ENCODE measurements at regions not wholly inside any gene's neighbourhood (a gene's known extent, or its start where the extent isn't known, plus 50 kb on each side); places are given as distances from the start of the nearest gene placed in this dataset.
"Not testable (repeated sequence)": the region's sequence is repeated elsewhere in the genome, so short reads cannot be mapped to it uniquely, and the experiment has no call there.

DNA sequence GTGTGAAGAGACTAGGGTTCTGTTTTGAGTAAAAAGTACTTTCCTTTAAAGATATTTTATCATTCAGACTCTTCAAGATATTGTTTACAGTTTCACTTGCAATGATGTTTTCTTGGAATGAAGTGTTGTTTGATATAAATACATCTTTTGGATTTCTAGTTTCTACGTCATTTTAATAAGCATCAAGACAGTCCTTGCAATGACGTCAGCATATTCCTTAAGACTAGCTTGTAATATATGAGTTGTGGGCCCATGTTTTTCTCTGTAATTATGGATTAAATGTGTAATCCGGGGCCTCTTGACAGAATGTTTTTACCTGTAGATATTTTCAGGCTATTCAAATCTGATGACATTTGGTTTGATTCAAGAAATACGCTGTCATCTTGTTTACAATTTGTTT, 66.1 kb downstream of the RBMX2 start:
- no peak for DNase-seq

DNA sequence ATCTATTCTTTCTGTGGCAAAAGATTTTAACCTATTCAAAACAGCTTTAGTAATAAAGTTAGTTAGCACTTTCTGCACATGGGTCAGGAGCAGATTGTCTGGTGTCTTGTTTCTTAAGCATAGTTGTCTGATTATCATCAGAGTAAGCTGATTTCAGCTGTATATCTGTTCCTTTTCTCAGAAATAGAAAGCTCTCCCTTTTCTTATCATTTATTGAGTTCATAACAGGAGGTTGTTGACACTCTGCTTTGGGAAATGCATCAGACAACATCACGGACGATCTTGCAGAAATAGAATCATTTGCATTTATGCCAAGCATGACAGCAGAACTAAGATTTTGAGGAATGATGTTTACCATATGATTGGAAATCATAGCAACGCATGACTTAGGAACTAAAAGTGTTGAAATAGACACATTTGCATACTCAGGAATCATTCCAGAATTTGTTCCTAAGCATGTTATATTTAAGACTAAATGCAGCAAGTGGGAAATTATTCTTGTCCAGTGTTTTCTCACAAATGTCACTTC, 66.7 kb downstream of the RBMX2 start:
- no peak for DNase-seq

DNA sequence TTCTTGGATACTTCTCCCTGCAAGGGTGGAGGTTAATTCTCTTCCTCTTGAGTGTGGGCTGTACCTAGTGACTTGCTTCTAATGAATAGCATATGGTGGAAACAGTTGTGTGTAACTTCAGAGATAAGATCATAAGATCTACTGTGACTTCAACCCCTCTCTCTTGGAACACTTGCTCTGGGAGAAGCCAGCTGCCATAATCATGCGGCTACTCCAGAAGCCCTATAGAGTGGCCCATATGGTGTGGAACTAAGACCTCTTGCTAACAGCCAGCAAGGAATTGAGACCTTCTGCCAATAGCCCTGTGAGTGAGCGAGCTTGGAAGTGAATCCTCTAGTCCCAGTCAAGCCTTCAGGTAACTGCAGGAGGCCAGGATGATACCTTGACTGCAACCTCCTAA, 81.1 kb downstream of the RBMX2 start:
- DNase-seq: no peak

DNA sequence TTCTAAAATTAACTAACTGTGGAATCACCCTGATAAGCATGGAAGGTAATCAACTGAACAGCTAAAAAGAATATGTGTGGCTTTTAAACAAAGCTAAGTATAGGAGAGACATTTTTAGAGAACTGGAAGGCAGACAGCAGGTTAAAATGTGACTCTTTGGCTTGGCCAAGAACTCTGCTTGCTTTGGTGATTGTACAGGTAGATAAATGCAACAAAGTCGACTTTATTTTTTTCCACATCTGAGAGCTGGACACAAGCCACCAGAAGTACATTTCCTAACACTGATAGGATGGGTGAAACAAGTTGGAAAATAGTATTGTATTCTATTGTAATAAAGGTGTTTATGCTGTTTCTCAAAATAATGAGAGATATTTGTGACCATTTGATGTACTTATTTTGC, 84.1 kb downstream of the RBMX2 start:
- DNase-seq: no peak

DNA sequence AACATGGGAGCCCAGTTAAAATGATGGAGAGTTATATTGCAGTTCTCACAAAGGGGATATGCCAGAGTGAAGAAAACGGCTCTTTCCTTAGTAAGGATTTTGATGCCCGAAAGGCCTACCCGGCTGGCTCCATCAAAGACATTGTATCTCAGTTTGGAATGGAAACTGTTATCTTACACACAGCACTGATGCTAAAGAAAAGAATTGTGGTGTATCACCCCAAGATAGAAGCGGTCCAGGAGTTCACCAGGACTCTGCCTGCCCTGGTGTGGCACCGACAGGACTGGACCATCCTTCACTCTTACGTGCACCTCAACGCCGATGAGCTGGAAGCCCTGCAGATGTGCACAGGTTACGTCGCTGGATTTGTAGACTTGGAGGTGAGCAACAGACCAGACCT, 93.7 kb downstream of the RBMX2 start:
- DNase-seq: not testable (repeated sequence)

- DNase-seq: no peak
Measured at GRCh38 chrX:130497531-130497930, 95.7 kb downstream of the RBMX2 start.

DNA sequence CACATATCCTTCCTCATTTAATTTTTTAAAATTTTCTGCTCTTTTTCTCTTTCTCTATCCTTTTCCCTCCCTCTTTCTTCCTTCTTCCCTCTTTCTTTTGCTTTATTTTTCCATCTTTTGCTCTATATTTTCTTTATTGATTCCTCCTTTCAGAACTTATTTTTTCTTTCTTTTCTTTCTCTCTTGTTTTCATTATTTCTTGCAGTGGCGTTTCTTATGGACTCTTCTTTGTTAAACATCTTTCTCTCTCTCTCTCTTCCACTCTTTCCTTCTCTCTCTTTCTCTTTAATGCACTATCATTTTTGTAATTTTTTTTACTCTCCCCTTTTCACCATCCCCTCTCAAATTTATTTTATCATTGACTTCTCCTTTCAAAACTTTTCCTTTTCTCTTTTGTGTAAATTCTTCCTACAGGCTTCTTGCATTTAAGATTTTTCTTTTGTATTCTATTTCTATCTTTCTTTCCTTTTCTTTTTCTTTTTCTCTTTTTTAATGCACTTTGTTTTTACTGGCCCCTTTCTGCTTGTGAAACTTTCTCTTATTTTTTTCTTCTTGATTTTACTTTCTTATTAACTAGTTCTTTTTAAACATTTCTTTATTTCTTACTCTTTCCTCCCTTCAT, 97.0 kb downstream of the RBMX2 start:
- DNase-seq: no peak

GRCh38 chrX:130502016-130502570, 100.3 kb downstream of the RBMX2 start:
- DNase-seq: no peak

- no peak for DNase-seq
Measured at GRCh38 chrX:130504019-130504418, 102.2 kb downstream of the RBMX2 start.

- no peak for DNase-seq
Measured at GRCh38 chrX:130507015-130507414, 105.2 kb downstream of the RBMX2 start.

GRCh38 chrX:130512534-130512933, 110.7 kb downstream of the RBMX2 start:
- DNase-seq: not testable (repeated sequence)

GRCh38 chrX:130516123-130516522, 114.3 kb downstream of the RBMX2 start:
- DNase-seq: no peak

- peak; percentile 75 for DNase-seq
Measured at GRCh38 chrX:130523460-130524394, 121.9 kb downstream of the RBMX2 start.

GRCh38 chrX:130524476-130525194, 122.8 kb downstream of the RBMX2 start:
- no peak for DNase-seq

GRCh38 chrX:130529531-130529930, 127.7 kb downstream of the RBMX2 start:
- DNase-seq: no peak

DNA sequence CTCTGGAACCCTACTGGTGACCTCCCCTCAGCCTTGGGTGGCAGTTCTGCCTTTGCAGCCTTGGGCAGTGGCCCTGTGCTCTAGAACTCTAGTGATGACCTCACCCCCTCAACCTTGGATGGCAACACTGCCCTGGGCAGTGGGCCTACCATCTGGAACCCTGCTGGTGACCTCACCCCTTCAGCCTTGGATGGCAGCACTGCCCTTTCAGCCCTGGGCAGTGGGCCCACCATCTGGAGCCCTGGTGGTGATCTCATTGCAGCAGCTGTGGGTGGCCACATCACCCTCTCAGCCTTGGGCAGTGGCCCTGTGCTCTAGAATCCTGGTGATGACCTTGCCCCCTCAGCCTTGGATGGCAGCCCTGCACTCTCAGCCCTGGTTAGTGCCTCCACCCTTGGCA, 129.3 kb downstream of the RBMX2 start:
- no peak for DNase-seq

DNA sequence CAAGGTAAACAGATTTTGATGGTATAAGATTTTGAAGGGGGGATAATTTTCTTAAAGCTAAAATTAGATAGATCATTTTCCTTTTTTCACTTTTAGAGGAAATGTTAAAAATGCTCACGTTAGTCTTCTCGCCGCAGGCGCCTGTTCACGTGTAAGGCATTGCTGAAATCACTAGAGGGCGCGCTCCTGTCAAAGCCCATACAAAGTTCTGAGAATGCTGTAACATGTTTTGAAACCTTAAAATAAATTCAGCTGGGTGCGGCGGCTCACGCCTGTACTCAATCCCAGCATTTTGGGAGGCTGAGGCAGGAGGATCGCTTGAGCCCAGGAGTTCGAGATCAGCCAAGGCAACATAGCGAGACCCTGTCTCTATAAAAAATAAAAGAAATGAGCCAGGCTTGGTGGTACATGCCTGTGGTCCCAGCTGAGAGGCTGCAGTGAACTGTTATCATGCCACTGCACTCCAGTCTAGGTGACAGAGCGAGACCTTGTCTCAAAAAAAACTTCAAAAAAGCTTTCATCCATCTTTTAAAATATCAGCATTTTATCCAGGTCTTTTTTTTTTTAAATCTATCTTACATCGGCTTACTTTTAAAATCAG, 138.0 kb downstream of the RBMX2 start:
- peak; percentile 64 for DNase-seq

GRCh38 chrX:130543603-130544325, 142.0 kb downstream of the RBMX2 start:
- no peak for DNase-seq

DNA sequence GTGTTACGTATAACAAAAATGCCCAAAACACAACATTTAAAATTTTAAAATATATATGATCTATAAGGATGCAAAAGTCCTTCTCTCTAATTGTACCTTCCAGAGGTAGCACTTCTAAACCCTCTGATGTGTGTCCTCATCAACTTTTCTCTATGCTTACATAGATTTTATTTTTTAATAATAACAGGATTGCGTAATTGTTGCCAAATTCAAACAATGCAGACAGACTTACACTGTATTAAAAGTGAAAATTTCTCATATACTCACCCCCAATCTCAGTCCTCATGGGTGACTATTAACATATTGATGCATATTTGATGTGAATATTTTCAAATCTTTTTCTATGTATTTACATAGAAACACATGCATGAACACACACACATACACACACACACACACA, 144.0 kb downstream of the RBMX2 start:
- DNase-seq: no peak

- DNase-seq: not testable (repeated sequence)
Measured at GRCh38 chrX:130549382-130549781, 147.6 kb downstream of the RBMX2 start.

DNA sequence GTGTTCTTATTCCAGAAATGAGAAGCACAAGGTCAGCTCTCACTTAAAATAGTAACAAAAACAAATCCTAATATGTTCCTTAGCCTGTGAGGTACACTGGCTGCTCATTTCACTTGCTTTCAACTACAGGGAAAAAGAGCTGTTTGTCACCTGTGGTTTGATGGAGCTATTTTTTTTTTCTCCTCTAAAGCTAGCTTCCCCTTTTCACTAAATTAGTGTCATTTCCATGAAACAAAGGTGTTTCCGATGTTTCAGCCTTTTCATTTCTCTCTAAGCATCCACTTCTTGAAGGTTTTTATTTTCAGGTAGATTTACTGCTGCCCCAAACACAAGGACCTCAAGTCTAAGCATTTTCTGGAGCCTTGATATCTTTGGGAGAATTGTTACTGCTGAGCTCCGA, 148.6 kb downstream of the RBMX2 start:
- no peak for DNase-seq

All from eye (tissue), 1 donor.